ENCODE measurements at regions not wholly inside any gene's neighbourhood (a gene's known extent, or its start where the extent isn't known, plus 50 kb on each side); places are given as distances from the start of the nearest gene placed in this dataset.
"Not testable (repeated sequence)": the region's sequence is repeated elsewhere in the genome, so short reads cannot be mapped to it uniquely, and the experiment has no call there.

DNA sequence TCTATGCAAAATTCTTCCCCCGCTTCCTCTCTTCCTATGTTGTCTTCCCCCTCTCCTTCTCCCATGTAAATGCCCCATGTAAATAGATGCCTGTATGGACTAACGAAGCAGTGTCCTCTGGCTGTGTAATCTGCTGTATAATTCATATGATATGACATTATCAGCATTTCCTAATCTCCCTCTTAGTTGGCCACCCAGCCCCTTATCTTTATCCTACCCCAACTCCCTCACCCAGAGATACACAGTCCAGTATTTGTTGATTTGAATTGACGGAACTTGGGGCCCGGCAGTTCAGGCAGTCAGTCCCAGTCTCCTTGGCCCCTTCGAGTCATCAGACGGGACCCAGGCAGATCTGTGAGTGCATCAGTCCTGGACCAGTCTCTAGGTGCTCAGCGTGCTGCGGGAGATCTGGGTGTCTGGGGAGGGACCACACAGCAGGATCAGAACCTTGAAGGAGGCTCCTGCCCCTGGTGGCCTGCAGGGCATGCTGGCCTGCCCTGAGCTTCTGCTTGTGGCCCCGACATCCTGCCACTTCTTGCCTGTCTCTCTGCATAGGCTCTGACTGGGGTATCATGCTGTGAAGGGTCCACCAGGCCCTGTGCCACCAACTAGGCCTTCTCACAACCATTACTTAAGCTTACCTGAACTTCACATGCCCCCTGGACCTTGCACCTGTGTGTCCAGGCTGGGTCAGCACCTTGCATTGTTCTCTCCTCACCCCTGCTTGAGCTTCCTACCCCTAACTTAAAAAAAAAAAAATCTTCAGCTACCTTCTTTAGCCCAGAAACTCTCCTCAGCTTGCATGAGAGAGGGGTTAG, 88.1 kb upstream of the ATL2 start:
- DNase-seq (ENCODE audit: extremely low read depth, low read depth) = no peak
- TF ChIP-seq, protein P1, sequence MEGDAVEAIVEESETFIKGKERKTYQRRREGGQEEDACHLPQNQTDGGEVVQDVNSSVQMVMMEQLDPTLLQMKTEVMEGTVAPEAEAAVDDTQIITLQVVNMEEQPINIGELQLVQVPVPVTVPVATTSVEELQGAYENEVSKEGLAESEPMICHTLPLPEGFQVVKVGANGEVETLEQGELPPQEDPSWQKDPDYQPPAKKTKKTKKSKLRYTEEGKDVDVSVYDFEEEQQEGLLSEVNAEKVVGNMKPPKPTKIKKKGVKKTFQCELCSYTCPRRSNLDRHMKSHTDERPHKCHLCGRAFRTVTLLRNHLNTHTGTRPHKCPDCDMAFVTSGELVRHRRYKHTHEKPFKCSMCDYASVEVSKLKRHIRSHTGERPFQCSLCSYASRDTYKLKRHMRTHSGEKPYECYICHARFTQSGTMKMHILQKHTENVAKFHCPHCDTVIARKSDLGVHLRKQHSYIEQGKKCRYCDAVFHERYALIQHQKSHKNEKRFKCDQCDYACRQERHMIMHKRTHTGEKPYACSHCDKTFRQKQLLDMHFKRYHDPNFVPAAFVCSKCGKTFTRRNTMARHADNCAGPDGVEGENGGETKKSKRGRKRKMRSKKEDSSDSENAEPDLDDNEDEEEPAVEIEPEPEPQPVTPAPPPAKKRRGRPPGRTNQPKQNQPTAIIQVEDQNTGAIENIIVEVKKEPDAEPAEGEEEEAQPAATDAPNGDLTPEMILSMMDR (IDR thresholded peaks at IDR 0.05; ENCODE audit: low read depth, low read length) = no peak

DNA sequence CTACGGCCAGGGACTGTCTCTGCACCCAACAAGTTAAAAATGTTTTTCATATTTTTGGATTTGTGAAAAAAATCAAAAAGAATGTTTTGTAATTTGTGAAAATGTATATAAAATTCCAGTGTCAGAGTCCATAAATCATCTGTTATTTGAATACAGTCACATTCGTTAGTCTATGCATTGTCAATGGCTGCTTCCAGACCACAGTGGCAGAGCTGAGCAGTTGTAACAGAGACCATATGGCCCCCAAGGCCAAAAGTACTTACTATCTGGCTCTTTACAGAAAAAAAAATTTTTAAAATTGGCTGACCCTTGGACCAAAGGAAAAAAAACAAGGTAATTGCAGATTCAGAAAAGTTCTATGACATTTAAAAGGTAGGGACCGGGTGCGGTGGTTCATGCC, 86.7 kb upstream of the ATL2 start:
- DNase-seq (ENCODE audit: extremely low read depth, low read depth) = no peak
- TF ChIP-seq, protein P1 (IDR thresholded peaks at IDR 0.05; ENCODE audit: low read depth, low read length) = no peak

DNA sequence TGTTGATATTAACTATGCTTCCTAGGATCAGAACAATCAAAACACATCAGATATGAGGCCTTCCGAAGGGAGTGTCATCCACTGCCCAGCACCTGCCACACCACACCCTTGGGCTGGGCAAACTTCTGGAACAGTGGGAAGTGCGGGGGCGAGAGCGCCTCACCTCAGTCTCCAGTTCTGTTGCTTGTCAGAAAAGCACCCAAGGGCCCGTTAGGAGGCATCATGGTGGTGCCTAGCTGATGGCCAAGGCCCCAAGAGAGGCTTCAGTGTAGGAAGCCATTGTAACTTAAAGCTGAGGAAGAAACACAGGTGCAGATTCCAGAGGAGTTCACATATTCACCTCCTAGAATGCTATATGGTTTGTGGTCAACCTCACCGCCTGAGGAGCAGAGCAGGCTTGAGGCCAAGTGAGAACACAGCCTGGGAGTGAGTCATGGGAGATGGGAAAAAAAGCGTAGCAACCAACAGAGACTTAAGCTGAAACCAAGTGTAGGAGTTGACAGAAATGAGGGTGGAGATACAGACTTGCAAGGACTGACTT, 85.1 kb upstream of the ATL2 start:
- DNase-seq (ENCODE audit: extremely low read depth, low read depth) = peak; percentile 31
- TF ChIP-seq, protein P1 (IDR thresholded peaks at IDR 0.05; ENCODE audit: low read depth, low read length) = no peak

DNA sequence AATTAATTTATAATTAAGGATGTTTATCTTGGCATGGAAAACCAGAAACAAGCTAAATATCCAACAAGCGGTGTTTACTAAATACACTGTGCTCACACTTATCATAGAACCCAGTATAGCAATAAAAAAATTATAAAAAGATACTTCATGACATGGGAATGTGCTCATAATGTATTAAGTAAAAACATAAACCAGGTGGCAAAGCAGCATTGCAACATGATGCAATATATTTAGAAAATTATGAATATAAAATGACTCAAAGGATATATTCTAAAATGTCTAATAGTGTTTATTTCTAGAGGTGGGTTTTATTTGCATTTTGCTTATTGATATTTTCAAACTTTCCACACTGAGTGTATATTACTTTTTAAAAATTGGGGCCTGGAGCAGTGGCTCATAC, 84.4 kb upstream of the ATL2 start:
- no peak for DNase-seq (ENCODE audit: extremely low read depth, low read depth)
- TF ChIP-seq, protein P1 (IDR thresholded peaks at IDR 0.05; ENCODE audit: low read depth, low read length) = no peak

DNA sequence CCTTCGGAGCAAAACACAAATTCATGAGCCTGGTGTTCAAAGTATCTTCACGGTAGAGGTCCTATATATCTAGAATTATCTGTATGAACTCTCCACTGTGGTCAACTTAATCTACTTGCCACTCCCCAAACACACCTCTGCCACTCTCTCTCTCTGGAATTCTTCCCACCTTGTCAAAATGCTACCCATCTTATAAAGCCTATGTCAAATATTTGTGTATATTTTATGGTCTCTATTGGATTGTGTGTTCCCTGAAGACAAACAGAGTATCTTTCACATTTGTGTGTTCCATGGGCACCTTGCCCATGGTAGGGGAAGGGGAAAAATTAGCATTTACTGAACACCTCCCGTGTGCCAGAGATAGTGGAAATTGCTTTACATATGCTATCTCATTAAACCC, 83.2 kb upstream of the ATL2 start:
- TF ChIP-seq, protein P1 (IDR thresholded peaks at IDR 0.05; ENCODE audit: low read depth, low read length) = no peak
- no peak for DNase-seq (ENCODE audit: extremely low read depth, low read depth)

DNA sequence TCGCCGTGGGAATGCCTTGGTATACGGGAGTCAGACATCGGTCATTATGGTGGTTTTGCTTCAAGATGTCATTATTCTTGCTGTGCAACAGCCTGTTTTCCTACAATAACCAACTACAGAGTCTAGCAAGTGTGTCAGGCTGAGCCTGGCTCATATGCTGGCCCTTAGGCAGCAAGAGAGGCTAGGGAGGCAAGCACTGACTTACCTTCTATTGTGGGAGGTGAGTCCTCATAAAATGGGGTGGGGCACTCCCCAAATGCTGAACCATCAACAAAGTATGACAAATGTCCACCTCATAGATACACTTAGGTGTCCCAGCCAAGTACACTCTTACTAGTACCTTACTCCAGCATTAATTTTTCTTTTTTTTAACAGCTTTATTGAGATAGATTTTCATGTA, 77.0 kb upstream of the ATL2 start:
- TF ChIP-seq, protein P1 (IDR thresholded peaks at IDR 0.05; ENCODE audit: low read depth, low read length) = no peak
- no peak for DNase-seq (ENCODE audit: extremely low read depth, low read depth)

DNA sequence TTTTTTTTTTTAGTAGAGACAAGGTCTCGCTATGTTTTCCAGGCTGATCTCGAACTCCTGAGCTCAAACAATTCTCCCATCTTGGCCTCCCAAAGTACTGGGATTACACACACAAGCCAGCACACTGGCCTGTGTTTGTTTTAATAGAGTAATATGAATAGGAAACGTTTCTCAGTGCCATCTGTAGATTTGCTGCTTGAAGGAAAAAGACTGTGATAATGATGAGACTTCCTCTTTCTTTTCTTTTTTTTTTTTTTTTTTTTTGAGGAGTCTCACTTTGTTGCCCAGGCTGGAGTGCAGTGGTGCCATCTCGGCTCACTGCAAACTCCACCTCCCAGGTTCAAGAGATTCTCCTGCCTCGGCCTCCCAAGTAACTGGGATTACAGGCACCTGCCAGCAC, 74.7 kb upstream of the ATL2 start:
- not testable (repeated sequence) for DNase-seq (ENCODE audit: extremely low read depth, low read depth)

DNA sequence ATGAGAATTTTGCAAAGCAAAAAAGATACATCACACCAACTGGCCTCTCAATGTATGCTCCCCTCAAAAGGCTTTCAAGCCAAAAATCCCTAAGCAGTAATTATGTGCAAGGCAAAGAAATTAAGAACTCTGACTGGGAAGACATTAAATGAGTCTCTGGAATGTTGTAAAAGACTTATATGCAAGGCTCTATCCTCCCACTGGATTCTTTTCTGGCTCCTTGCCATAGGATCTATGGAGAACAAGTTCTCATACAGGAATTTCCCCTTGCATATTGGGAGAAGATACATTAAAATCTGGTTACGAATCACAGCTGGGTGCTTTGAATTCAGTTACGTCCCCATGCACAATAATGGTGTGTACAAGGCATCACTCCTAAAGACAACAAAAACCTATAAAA, 73.4 kb upstream of the ATL2 start:
- no peak for DNase-seq (ENCODE audit: extremely low read depth, low read depth)
- TF ChIP-seq, protein P1 (IDR thresholded peaks at IDR 0.05; ENCODE audit: low read depth, low read length) = no peak

Data from AG09319 (cell line).